Stimulated activated CD4-positive, alpha-beta T cell treated with anti-CD3 and anti-CD28 coated beads, Interleukin-12 subunit alpha, Interleukin-12 subunit beta, amount 100 ng/mL, for 4 hours (primary cell): ENCODE measurements at regions not wholly inside any gene's neighbourhood (a gene's known extent, or its start where the extent isn't known, plus 50 kb on each side); places are given as distances from the start of the nearest gene placed in this dataset.

Source experiments
- DNase-seq: peaks from one replicate; pipeline ENCODE4 v3.0.0-alpha.2; 2020

DNA sequence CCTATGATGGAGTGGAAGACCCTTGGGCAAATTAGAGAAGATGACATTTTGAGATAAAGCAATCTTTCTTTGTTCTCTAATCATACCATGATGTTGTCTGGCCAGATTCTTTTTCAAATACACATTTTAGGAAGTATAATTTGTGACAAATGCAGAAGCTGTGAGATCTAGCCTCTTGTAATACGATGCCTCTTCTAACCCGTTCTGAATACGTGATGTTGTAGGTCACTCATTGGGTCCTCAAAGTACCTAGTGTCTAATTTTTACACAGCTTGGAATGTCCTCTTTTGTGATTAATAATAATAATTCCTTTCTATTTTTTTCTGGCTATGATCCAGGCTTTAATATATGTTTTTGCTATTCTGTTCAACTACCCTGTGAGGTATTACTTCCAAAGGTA, 502.7 kb downstream of the NUF2 start:
- DNase-seq = no peak

GRCh38 chr1:163826500-163826899, 504.7 kb downstream of the NUF2 start:
- no peak for DNase-seq

DNA sequence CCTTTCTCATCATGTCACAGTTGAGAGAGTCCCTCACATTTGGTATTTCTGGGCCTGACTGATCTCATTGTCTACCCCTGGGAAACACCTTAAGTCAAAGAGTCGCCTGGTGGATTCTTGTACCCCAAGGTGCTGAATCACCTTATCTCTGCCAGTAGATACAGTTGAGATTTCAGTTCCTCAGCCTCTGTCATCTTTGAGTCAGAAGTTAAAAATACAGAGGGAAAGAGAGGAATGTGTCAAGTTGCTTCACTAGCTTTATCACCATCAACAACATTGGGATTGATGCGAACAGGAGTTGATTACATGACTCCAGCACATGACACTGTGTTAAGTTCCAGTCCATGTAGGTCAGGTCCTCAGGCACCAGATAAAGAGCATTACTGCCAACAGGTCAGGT, 513.0 kb downstream of the NUF2 start:
- no peak for DNase-seq

- DNase-seq = no peak
These were observed 514.7 kb downstream of the NUF2 start for GRCh38 chr1:163836481-163836880.

DNA sequence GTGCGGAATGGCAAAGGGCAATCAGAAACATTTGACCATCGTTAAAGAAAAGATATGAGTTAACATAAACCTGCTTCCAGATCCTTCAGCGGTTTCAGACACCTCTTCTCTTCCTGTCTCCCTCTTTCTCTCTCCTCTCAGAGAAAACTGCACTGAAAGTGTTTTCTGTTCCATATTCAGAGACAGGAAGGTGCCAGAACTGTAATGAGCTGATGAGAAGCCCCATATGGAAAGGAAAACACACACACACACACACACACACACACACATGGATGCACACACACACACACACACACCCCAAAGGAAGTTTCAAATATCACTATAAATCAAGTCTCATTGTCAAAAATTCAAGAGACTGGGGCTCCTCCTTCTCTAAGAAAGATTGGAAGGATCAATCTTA, 515.5 kb downstream of the NUF2 start:
- DNase-seq = no peak

- no peak for DNase-seq
These were observed 520.8 kb downstream of the NUF2 start for GRCh38 chr1:163842571-163842970.

DNA sequence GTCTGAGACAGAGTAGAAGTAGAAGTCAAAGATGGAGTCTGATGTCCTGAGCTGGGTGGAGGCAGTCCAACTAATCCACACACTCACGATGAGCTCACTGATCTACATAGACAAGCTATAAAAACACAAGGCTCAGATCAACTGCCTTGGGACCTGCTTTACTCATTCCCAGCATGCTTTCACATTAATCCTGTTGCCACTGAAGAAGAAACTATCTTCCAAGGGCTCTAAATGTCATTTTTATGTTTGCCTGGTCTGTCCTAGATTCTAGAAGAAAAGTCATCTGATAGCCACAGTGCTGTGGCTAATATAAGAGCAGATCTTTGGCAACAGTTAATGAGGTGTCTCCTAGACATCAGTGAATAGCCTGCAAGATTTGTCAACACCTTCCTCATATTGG, 522.7 kb downstream of the NUF2 start:
- no peak for DNase-seq

DNA sequence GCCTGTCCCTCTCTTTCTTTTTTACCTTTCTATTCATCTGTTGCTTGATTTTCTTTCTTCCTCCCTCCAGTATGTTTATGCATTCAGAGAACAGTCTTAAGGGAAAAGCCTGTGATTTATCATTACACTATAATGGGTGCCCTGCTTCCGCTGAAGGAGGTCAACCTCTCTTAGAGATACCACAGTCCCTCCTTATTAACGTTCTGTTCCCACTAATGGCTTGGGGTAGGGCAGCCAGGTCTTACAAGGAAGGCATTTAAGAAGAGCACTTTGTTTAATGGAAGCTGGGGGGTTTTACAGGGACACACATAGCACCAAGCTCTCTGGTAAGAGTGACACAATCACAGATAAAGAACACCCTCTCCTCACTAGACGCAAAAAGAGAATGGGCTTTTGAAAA, 523.5 kb downstream of the NUF2 start:
- no peak for DNase-seq

DNA sequence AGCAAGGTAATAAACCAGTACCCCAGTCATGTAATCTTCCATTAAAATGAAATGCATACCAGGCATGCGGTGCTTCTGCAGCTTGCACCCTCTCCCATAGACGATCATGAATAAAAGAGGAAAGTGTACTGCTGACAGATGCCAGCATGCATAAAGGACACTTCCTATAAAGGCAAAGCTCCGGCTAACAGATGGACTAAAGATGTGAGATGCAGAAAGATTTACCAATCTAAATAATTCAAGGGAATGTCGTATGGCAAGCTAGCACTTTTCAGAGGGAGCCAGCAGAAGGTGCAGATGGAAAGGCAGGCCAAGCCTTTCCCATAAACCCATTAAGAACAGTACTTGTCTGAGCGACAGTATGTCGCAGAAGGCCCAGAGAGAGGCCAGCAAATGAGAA, 542.0 kb downstream of the NUF2 start:
- no peak for DNase-seq

DNA sequence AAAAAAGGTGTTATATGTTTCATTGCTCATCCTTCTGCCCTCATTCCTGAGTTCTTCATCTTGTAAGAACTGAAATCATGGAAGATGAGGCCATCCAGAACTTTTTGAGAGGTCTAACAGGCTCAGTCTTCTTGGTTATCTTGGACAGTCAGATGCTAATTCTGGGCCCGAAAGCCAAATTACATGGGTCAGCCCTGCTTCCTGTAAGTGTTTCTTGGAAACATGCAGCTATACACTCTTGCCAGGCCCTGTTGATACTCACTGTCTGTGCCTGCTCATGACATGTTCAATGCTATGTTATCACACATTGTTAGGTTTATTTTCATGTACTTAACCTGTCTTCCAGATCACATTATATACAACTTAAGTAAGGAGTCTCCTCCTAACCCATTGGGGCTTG, 542.5 kb downstream of the NUF2 start:
- DNase-seq = no peak

DNA sequence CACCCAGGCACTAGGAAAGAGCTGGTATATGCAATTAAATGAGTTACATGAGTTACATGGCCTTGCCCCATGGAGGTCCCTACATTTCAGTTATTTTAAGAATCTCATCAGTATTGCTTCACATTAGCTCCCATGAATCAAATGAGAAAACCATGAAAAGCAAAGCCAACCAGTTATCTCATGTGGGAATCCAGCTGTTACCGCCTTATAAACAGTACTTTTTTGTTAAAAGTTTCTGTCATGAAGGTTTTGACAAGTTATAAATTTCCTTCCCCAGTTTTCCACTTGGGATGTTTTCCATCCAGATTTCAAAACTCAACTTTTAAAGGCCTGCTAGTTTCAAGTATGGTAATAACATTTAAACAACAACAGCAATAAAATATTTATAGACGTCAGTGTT, 544.8 kb downstream of the NUF2 start:
- DNase-seq = no peak

- DNase-seq = no peak
These were observed 548.9 kb downstream of the NUF2 start for GRCh38 chr1:163870666-163871065.

DNA sequence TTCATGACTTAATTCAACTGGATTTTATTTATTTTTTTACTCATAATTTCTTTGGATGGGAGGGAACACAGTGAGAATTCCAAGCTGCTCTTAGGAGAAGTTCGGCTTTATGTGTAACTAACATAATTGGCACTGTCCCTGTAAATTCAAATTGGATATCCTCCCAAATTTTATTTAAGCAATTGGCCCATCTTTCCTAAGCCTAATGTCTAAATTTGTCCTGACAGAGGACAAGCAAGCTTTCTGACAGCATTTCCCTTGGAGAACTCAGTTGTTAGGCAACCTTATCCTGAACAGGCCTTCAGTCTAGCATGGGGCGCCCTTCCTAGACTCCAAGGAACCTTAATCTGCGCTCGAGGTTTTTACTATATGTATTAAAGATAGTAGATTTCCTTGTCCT, 550.3 kb downstream of the NUF2 start:
- no peak for DNase-seq

DNA sequence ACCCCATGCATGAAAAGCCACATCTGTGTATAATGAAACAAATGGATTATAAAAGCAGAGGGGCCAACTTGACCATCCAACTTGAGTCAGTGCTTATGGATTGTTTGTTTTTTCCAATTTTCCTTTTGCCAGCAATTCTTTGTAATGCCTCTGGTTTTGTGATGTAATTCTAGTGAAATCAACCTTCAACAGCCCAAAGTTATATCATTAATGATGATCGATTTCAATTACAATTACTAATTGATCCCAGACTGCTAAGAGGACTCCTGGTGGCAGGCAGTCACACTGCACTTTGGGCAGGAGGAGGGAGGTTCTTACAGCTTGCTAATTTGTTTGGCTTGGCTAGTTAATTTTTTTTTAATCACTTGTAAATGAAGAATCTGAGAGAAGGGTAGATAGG, 552.3 kb downstream of the NUF2 start:
- no peak for DNase-seq

DNA sequence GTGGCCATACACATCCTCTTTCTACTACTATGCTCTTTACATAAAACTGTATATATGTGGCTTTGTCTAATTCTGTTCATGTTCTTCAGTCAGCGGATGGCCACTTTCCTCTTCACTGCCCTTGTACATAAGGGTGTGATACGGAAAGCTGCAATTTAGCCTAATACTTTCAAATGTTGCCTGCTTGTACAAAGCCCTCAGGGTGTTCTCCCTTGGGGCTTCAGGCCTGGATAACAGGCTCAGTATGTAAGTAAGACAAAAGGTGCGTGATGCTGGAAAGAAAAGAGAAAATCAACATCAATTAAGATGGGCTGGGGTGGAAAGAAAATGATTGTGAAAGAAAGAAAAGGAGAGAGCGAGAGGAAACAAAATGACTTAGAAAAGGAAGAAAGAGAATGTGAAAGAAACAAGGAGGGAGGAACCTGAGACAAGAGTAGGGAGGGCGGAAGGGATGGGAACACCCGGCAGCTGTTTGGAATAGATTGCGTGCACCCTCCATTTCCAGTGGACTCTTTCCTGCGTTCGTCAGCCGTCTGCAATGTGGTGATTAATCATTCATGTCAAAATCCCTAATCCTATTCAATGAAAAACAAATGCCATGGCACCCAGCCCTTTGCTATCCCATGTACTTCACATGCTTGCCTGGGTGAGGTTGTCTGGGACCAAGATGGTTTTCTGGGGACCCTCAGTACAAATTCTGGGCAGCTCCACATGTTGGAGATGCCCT, 553.6 kb downstream of the NUF2 start:
- DNase-seq = no peak

GRCh38 chr1:163875927-163876320, 554.2 kb downstream of the NUF2 start:
- DNase-seq = no peak

DNA sequence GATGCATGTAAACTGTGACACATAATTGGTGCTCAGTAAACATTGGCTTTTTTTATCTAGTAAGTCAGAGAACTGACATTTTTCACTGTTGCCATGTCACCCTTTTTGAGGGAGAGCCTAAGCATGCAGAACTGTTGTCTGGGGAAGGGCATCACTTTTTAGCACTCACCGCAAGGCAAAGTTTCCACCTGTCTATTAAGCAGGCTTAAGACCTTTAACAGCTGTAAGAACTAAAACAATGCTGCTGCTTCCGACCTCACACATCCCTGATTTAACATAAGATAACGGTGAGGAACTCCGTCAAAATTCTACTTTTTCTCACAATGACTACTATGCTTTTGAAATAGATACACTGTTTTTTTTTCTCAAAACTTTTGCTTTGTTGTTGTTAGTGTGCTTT, 554.8 kb downstream of the NUF2 start:
- DNase-seq = no peak

GRCh38 chr1:163877016-163877415, 555.3 kb downstream of the NUF2 start:
- no peak for DNase-seq

GRCh38 chr1:163885510-163885909, 563.8 kb downstream of the NUF2 start:
- no peak for DNase-seq

- no peak for DNase-seq
These were observed 574.2 kb downstream of the NUF2 start for GRCh38 chr1:163896001-163896400.

- DNase-seq = no peak
These were observed 575.8 kb downstream of the NUF2 start for GRCh38 chr1:163897412-163898155.

GRCh38 chr1:163906283-163906682, 584.5 kb downstream of the NUF2 start:
- DNase-seq = no peak

- no peak for DNase-seq
These were observed 590.6 kb downstream of the NUF2 start for GRCh38 chr1:163912170-163912884.

GRCh38 chr1:163914785-163915413, 593.1 kb downstream of the NUF2 start:
- no peak for DNase-seq
